GM12872 (cell line): ENCODE measurements at regions not wholly inside any gene's neighbourhood (a gene's known extent, or its start where the extent isn't known, plus 50 kb on each side); places are given as distances from the start of the nearest gene placed in this dataset.

Source experiments
- TF ChIP-seq, protein P1 (sequence below): IDR thresholded peaks from 3 replicates; pipeline ENCODE4 v1.5.1; 2011; ENCODE audit warnings: low read depth, mild to moderate bottlenecking, low read length, moderate library complexity; ENCODE audit not compliant: insufficient read depth

DNA sequence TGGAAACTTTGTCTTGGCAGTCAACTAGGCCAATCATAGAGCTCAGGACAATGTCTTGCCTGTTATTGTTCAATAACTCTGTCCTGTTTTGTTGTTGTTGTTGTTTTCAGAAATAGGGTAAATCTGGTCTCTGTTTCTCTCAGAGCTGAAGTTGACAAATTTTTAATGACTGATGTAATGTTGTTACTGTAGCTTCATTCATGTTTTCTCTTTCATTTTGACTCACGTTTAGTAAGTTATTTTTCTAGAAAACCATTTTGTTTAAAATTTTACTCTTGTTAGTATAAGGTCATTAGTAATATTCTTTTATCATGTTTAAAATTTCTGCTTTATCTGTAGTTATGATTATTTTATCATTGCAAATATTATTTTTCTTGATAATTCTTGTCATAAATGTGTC, 51.6 kb upstream of the GRIK2 start:
- TF ChIP-seq, protein P1, sequence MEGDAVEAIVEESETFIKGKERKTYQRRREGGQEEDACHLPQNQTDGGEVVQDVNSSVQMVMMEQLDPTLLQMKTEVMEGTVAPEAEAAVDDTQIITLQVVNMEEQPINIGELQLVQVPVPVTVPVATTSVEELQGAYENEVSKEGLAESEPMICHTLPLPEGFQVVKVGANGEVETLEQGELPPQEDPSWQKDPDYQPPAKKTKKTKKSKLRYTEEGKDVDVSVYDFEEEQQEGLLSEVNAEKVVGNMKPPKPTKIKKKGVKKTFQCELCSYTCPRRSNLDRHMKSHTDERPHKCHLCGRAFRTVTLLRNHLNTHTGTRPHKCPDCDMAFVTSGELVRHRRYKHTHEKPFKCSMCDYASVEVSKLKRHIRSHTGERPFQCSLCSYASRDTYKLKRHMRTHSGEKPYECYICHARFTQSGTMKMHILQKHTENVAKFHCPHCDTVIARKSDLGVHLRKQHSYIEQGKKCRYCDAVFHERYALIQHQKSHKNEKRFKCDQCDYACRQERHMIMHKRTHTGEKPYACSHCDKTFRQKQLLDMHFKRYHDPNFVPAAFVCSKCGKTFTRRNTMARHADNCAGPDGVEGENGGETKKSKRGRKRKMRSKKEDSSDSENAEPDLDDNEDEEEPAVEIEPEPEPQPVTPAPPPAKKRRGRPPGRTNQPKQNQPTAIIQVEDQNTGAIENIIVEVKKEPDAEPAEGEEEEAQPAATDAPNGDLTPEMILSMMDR: no peak
